CD4-positive, alpha-beta T cell (primary cell): ENCODE measurements at regions not wholly inside any gene's neighbourhood (a gene's known extent, or its start where the extent isn't known, plus 50 kb on each side); places are given as distances from the start of the nearest gene placed in this dataset.

Source experiments
- ATAC-seq: fragments of 200-7000 bp; cut with Tn5 transposase; one replicate; pipeline ENCODE4 v1.10.0; 2022; ENCODE audit warnings: mild to moderate bottlenecking; ENCODE audit not compliant: poor library complexity
- CTCF ChIA-PET: fragments of 350-600 bp; sonication (Branson Sonifier 250); formaldehyde crosslinking; loops from one replicate; lab custom pipeline; 2021; ENCODE audit warnings: antibody characterized with exemption, inconsistent platforms; lab: Charles Lee
- POLR2A ChIA-PET: fragments of 350-600 bp; sonication (Branson Sonifier 250); formaldehyde crosslinking; loops from one replicate; lab custom pipeline; 2021; ENCODE audit warnings: antibody characterized with exemption, inconsistent platforms; lab: Charles Lee
- DNase-seq, 14 experiments: peaks; one replicate each; pipeline ENCODE4 v3.0.0-alpha.2; 2013 to 2020; ENCODE audit warnings: mixed read lengths in 2 of 14
- H3K27ac ChIP-seq, 2 donors: one replicate each; pipeline versions ENCODE4 v1.5.1 to v1.7.0; 2013; ENCODE audit warnings: low read length in 2 of 2, low read depth in 1 of 2, mild to moderate bottlenecking in 1 of 2
- H3K27me3 ChIP-seq, 2 experiments: 1 replicate in 1 of 2; 2 replicates in 1 of 2; pipeline versions ENCODE4 v1.6.1 to v1.7.0; 2013; ENCODE audit warnings: low read length in 2 of 2, control low read depth in 1 of 2, mild to moderate bottlenecking in 1 of 2, moderate library complexity in 1 of 2; ENCODE audit not compliant: insufficient read depth in 2 of 2, control insufficient read depth in 1 of 2
- H3K36me3 ChIP-seq: one replicate; pipeline ENCODE4 v1.6.1; 2013; ENCODE audit warnings: low read length, control low read depth; ENCODE audit not compliant: insufficient read depth
- H3K4me1 ChIP-seq: one replicate; pipeline ENCODE4 v1.6.1; 2013; ENCODE audit warnings: low read length, control low read depth; ENCODE audit not compliant: insufficient read depth
- H3K4me3 ChIP-seq: one replicate; pipeline ENCODE4 v1.5.1; 2013; ENCODE audit warnings: mild to moderate bottlenecking, low read length, moderate library complexity
- H3K9me3 ChIP-seq, 2 experiments: 1 replicate in 1 of 2; 2 replicates in 1 of 2; pipeline versions ENCODE4 v1.6.1 to v1.7.0; 2013; ENCODE audit warnings: low read length in 2 of 2, mild to moderate bottlenecking in 2 of 2, control low read depth in 1 of 2, moderate library complexity in 1 of 2; ENCODE audit not compliant: control insufficient read depth in 1 of 2, insufficient read depth in 1 of 2
- H3K27ac Mint-ChIP-seq: one replicate; pipeline ENCODE4 v1.8.0; 2020; ENCODE audit warnings: mixed read lengths
- H3K27me3 Mint-ChIP-seq: one replicate; pipeline ENCODE4 v1.8.0; 2021; ENCODE audit warnings: mixed read lengths
- H3K36me3 Mint-ChIP-seq: one replicate; pipeline ENCODE4 v1.8.0; 2021; ENCODE audit warnings: low read depth, mixed read lengths
- H3K4me1 Mint-ChIP-seq: one replicate; pipeline ENCODE4 v1.8.0; 2021; ENCODE audit warnings: low read depth, mixed read lengths
- H3K4me3 Mint-ChIP-seq: one replicate; pipeline ENCODE4 v1.8.0; 2020; ENCODE audit warnings: mild to moderate bottlenecking, mixed read lengths
- H3K9me3 Mint-ChIP-seq: one replicate; pipeline ENCODE4 v1.8.0; 2020; ENCODE audit warnings: mixed read lengths
- CTCF ChIP-seq: fragments of 200-600 bp; IDR thresholded peaks from one replicate; pipeline ENCODE4 v1.8.0; 2022; ENCODE audit warnings: antibody characterized with exemption, mild to moderate bottlenecking
- intact Hi-C, 2 experiments: fragments of 100-400 bp; cut with DNase I in 1 of 2; cut with micrococcal nuclease in 1 of 2; formaldehyde crosslinking; loops; one replicate each; pipeline versions ENCODE4 v1.15.1 to v1.9.0; 2023 to 2025; cut with DNase I, micrococcal nuclease

- Mint-ChIP-seq H3K27ac (no peak overlapping the region), H3K4me3 (no peak overlapping the region), H3K27me3 (no peaks in the 10 kb centered on the region), H3K4me1 (no peaks in the 10 kb centered on the region), H3K9me3 (no peaks in the 10 kb centered on the region), H3K36me3 (no peaks in the 10 kb centered on the region)
- ATAC-seq (no peak), DNase-seq (no peak)
- no peaks in the 10 kb centered on the region for H3K4me1 ChIP-seq
- ChIA-PET POLR2A (no interaction called here), CTCF (no interaction called here)
- TF ChIP-seq CTCF, result no peak
- no peak overlapping the region for H3K4me3 ChIP-seq
- H3K36me3 ChIP-seq, result no peaks in the 10 kb centered on the region
- no peak overlapping the region for H3K27ac ChIP-seq
- intact Hi-C loops, result no loop called here
- H3K27me3 ChIP-seq, result no peaks in the 10 kb centered on the region
- H3K9me3 ChIP-seq, result peaks cover 0 to 3% of the 10 kb centered on the region in 2 experiments
These were observed 407.9 kb upstream of the LYPLAL1 start for GRCh38 chr1:218765753-218766152.

GRCh38 chr1:218771931-218772330 lies 401.7 kb upstream of the LYPLAL1 start:
- Histone ChIP-seq H3K27ac (no peak overlapping the region), H3K4me3 (no peak overlapping the region), H3K4me1 (no peaks in the 10 kb centered on the region), H3K36me3 (no peaks in the 10 kb centered on the region), H3K27me3 (no peaks in the 10 kb centered on the region), H3K9me3 (peaks cover 0 to 3% of the 10 kb centered on the region in 2 experiments)
- no peaks in the 10 kb centered on the region for H3K4me1 Mint-ChIP-seq
- no peaks in the 10 kb centered on the region for H3K36me3 Mint-ChIP-seq
- POLR2A ChIA-PET, result no interaction called here
- ATAC-seq (no peak), DNase-seq (no peak)
- no peak overlapping the region for H3K4me3 Mint-ChIP-seq
- no peaks in the 10 kb centered on the region for H3K27me3 Mint-ChIP-seq
- intact Hi-C loops, result no loop called here
- TF ChIP-seq CTCF, result no peak
- H3K9me3 Mint-ChIP-seq, result peaks cover 4% of the 10 kb centered on the region
- CTCF ChIA-PET, result no interaction called here
- no peak overlapping the region for H3K27ac Mint-ChIP-seq

DNA sequence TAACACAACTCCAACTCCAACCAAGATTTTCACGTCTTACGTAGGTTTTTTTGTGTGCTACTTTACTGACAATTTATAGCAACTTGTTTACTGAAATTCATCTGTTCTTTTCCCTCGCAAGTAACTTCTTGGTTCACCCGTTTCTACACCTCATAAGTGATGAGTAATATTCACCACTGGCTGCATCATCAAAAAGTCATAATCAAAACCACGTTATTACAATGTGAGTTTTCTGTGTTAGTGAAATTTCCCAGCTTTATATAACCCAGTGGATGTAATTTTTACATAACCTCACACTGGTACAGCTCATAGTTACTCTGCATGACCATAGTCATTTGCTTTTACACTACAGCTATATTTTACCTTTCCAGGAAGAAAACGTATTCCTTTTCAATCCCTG lies 401.1 kb upstream of the LYPLAL1 start:
- ChIA-PET CTCF (no interaction called here), POLR2A (no interaction called here)
- Histone ChIP-seq H3K36me3 (no peaks in the 10 kb centered on the region), H3K9me3 (peaks cover 0 to 3% of the 10 kb centered on the region in 2 experiments), H3K27me3 (no peaks in the 10 kb centered on the region), H3K4me3 (no peak overlapping the region), H3K4me1 (no peaks in the 10 kb centered on the region), H3K27ac (no peak overlapping the region)
- H3K27me3 Mint-ChIP-seq, result no peaks in the 10 kb centered on the region
- no peak for DNase-seq
- no peaks in the 10 kb centered on the region for H3K4me1 Mint-ChIP-seq
- no peak overlapping the region for H3K4me3 Mint-ChIP-seq
- TF ChIP-seq CTCF, result no peak
- no peaks in the 10 kb centered on the region for H3K36me3 Mint-ChIP-seq
- intact Hi-C loops, result no loop called here
- ATAC-seq, result no peak
- H3K27ac Mint-ChIP-seq, result no peak overlapping the region
- peaks cover 4% of the 10 kb centered on the region for H3K9me3 Mint-ChIP-seq
